ENCODE measurements at regions not wholly inside any gene's neighbourhood (a gene's known extent, or its start where the extent isn't known, plus 50 kb on each side); places are given as distances from the start of the nearest gene placed in this dataset.
A peak's percentile ranks its signal among the peaks of the same experiment; 100 is the strongest.

DNA sequence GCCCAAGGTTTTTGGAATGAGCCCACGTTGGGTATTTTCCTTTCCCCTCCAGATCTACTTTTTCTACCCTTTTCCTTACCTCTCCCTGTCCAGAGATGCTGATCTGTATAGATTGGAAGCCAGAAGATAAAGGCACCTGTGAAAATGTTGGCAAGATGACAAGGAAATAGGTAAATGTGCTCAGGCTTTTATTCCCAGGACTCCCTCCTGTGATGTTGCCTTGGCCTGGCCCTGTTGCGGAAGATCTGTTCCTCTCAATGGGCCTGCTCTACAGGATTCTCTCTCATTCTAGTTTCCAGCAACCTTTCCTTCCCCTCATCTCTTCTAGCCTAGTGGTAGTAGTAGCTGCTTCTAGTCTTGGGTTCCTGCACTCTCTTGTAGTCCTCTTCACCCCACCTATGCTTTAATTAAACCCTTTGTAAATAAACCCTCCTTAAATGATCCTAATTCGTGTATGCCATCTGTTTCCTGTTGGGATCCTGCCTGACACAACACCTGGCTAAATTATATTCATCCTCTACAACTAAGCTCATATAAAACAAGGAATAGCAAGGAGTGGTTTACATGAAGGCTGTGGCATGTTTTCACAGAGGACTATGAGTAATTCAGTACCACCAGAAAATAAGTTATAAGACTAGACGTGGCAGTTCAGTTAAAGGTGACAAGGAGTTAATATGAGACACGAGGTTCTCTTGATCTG, 95.7 kb upstream of the MAOA start:
- peak overlapping the region in 1 of 3 donors; percentile 19 for H3K27ac Mint-ChIP-seq
- H3K4me3 Mint-ChIP-seq: no peak overlapping the region
- H3K27me3 Mint-ChIP-seq: no peaks in the 10 kb centered on the region
- no peaks in the 10 kb centered on the region for H3K36me3 Mint-ChIP-seq
- Histone ChIP-seq H3K4me3 (ENCODE audit: low read depth, low read length) (no peak overlapping the region), H3K27me3 (ENCODE audit: control insufficient read depth, insufficient read depth, low read length) (no peaks in the 10 kb centered on the region), H3K9me3 (ENCODE audit: control insufficient read depth in 2 of 2, low read length in 2 of 2) (no peaks in the 10 kb centered on the region), H3K36me3 (ENCODE audit: control insufficient read depth, insufficient read depth, low read length) (no peaks in the 10 kb centered on the region), H3K27ac (ENCODE audit: insufficient read depth, low read length, poor library complexity, severe bottlenecking) (no peak overlapping the region), H3K4me1 (ENCODE audit: control insufficient read depth, insufficient read depth, low read length, poor library complexity, severe bottlenecking) (peaks cover 7% of the 10 kb centered on the region)
- no peak for DNase-seq
- no peak for ATAC-seq (ENCODE audit: low read depth in 2 of 2)
- peaks cover 0 to 3% (median 0%) of the 10 kb centered on the region in 7 donors for H3K9me3 Mint-ChIP-seq
- H3K4me1 Mint-ChIP-seq: peaks cover 0 to 12% (median 7%) of the 10 kb centered on the region in 4 donors

DNA sequence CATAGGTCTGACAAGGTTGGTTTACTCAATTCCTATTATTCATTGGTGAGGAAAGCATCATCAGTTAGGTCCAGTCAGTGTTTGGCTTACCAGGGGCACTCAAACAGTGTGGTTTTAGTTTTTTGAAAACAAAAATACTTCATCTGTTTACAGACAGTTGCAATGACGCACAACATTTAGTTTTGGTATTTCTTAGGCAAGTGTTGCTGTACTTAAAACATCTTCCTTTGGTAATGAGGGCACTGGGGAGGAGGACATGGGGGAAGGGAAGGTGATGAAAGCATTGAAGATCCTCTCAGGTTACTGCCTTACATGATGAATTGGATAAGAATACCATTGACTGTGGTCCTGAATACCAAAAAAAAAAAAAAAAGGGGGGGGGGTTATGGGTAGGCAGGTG, 93.7 kb upstream of the MAOA start:
- Mint-ChIP-seq H3K4me1 (peaks cover 0 to 10% (median 7%) of the 10 kb centered on the region in 4 donors), H3K9me3 (peaks cover 0 to 3% (median 0%) of the 10 kb centered on the region in 7 donors), H3K27me3 (no peaks in the 10 kb centered on the region), H3K36me3 (no peaks in the 10 kb centered on the region), H3K4me3 (peak overlapping the region in 1 of 4 donors; percentile 21), H3K27ac (peak overlapping the region in 1 of 3 donors; percentile 23)
- no peak for ATAC-seq (ENCODE audit: low read depth in 2 of 2)
- Histone ChIP-seq H3K27ac (ENCODE audit: insufficient read depth, low read length, poor library complexity, severe bottlenecking) (no peak overlapping the region), H3K4me3 (ENCODE audit: low read depth, low read length) (no peak overlapping the region), H3K9me3 (ENCODE audit: control insufficient read depth in 2 of 2, low read length in 2 of 2) (no peaks in the 10 kb centered on the region), H3K36me3 (ENCODE audit: control insufficient read depth, insufficient read depth, low read length) (no peaks in the 10 kb centered on the region), H3K27me3 (ENCODE audit: control insufficient read depth, insufficient read depth, low read length) (peaks cover 2% of the 10 kb centered on the region), H3K4me1 (ENCODE audit: control insufficient read depth, insufficient read depth, low read length, poor library complexity, severe bottlenecking) (peaks cover 4% of the 10 kb centered on the region)
- no peak for DNase-seq

DNA sequence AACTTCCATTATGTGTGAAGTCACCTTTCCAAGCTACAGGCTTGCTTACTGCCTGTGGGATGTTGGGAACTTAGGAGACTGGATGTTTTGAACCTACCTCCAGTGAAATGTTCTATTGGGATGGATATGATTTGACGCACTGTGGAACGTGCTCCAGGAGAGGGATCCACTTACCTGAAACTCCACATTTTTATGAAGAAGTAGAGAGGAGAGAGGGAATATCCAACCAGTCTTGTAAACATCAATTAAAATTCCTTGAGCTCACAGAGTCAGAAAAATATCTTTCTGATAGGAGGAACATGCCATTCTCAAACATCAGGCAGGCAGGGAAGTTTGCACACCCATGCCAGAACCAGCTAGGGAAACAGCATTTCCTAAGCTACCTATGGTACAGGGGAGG, 91.1 kb upstream of the MAOA start:
- Mint-ChIP-seq H3K36me3 (no peaks in the 10 kb centered on the region), H3K27me3 (no peaks in the 10 kb centered on the region), H3K9me3 (peaks cover 0 to 5% (median 0%) of the 10 kb centered on the region in 7 donors), H3K4me3 (no peak overlapping the region), H3K4me1 (no peaks in the 10 kb centered on the region), H3K27ac (no peak overlapping the region)
- H3K4me3 ChIP-seq (ENCODE audit: low read depth, low read length): no peak overlapping the region
- no peak for DNase-seq
- no peak overlapping the region for H3K27ac ChIP-seq (ENCODE audit: insufficient read depth, low read length, poor library complexity, severe bottlenecking)
- H3K36me3 ChIP-seq (ENCODE audit: control insufficient read depth, insufficient read depth, low read length): no peaks in the 10 kb centered on the region
- H3K27me3 ChIP-seq (ENCODE audit: control insufficient read depth, insufficient read depth, low read length): peaks cover 5% of the 10 kb centered on the region
- no peaks in the 10 kb centered on the region for H3K9me3 ChIP-seq (ENCODE audit: control insufficient read depth in 2 of 2, low read length in 2 of 2)
- no peaks in the 10 kb centered on the region for H3K4me1 ChIP-seq (ENCODE audit: control insufficient read depth, insufficient read depth, low read length, poor library complexity, severe bottlenecking)
- ATAC-seq (ENCODE audit: low read depth in 2 of 2): no peak

DNA sequence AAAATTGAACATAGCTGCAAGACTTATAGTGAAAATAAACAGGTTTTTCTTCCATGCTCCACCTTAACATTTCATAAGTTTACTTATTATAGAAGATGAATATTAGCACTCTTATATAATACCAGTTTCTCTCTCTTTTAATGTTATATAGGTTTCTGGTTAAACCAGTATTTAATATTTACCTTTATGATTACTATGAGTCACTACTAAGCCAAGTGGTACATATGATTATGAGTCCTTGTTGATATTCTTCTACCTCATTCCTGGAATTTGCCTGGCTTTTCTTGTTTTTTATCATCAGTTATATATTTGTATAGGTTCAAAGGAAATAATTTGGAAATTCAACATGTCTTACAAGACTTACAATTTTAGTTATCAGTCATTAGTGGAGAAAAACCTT, 89.9 kb upstream of the MAOA start:
- H3K27ac ChIP-seq (ENCODE audit: insufficient read depth, low read length, poor library complexity, severe bottlenecking): no peak overlapping the region
- peaks cover 5% of the 10 kb centered on the region for H3K27me3 ChIP-seq (ENCODE audit: control insufficient read depth, insufficient read depth, low read length)
- Mint-ChIP-seq H3K27ac (no peak overlapping the region), H3K27me3 (no peaks in the 10 kb centered on the region), H3K4me3 (no peak overlapping the region), H3K9me3 (peaks cover 0 to 5% (median 0%) of the 10 kb centered on the region in 7 donors), H3K36me3 (no peaks in the 10 kb centered on the region), H3K4me1 (no peaks in the 10 kb centered on the region)
- ATAC-seq (ENCODE audit: low read depth in 2 of 2) (no peak), DNase-seq (no peak)
- no peaks in the 10 kb centered on the region for H3K36me3 ChIP-seq (ENCODE audit: control insufficient read depth, insufficient read depth, low read length)
- H3K9me3 ChIP-seq (ENCODE audit: control insufficient read depth in 2 of 2, low read length in 2 of 2): no peaks in the 10 kb centered on the region
- H3K4me3 ChIP-seq (ENCODE audit: low read depth, low read length): no peak overlapping the region
- H3K4me1 ChIP-seq (ENCODE audit: control insufficient read depth, insufficient read depth, low read length, poor library complexity, severe bottlenecking): no peaks in the 10 kb centered on the region

DNA sequence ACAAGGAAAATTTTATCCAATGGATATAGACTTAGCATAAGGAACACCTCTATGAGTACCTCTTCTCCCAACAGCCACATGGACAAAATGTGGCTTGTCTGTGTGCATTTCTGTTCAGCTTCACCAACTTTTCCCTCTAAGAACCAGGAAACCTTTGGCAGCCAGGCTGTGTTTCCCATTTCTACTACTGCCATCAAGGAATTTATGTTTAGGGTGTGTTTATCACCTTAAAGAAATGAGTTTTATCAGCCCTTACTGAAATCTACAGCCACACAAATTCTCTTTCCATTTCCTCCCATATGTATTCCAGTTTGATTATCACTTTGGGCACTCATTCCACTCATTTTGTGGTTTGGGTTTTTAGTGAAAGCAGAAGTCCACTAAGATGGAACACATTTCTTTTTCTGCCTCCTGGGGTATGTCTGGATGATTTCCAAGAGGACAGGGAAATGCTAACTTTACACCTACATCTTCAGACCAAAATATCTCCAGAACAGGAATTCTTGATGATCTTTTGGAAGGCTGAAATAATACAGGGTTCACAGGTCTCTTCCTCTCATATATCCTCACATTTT, 82.6 kb upstream of the MAOA start:
- no peak for DNase-seq
- no peaks in the 10 kb centered on the region for H3K36me3 ChIP-seq (ENCODE audit: control insufficient read depth, insufficient read depth, low read length)
- Mint-ChIP-seq H3K36me3 (no peaks in the 10 kb centered on the region), H3K9me3 (peaks cover 0 to 1% (median 0%) of the 10 kb centered on the region in 7 donors), H3K4me1 (no peaks in the 10 kb centered on the region), H3K27ac (no peak overlapping the region), H3K4me3 (no peak overlapping the region), H3K27me3 (peaks cover 12% of the 10 kb centered on the region)
- H3K4me1 ChIP-seq (ENCODE audit: control insufficient read depth, insufficient read depth, low read length, poor library complexity, severe bottlenecking): no peaks in the 10 kb centered on the region
- H3K4me3 ChIP-seq (ENCODE audit: low read depth, low read length): no peak overlapping the region
- H3K27me3 ChIP-seq (ENCODE audit: control insufficient read depth, insufficient read depth, low read length): peaks cover 2% of the 10 kb centered on the region
- H3K27ac ChIP-seq (ENCODE audit: insufficient read depth, low read length, poor library complexity, severe bottlenecking): no peak overlapping the region
- H3K9me3 ChIP-seq (ENCODE audit: control insufficient read depth in 2 of 2, low read length in 2 of 2): no peaks in the 10 kb centered on the region
- ATAC-seq (ENCODE audit: low read depth in 2 of 2): no peak

DNA sequence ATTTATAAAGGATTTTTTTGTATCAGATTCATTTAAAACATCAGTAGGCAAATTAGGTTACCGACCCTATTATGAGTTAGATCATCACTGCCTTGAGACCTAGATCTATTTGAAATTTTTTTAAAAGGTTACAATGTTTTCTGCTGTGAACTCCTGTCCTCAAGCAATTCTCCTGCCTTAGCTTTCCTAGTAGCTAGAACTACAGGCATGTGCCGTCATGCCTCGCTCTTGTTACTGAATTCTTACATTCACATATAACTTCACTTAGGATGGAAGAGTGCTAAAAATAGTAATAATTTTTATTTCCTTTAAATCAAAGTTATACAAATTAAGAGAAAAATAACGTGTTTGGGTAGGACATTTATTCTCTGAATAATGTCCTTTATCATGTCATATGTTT, 75.5 kb upstream of the MAOA start:
- H3K27me3 Mint-ChIP-seq: peaks cover 8% of the 10 kb centered on the region
- no peak overlapping the region for H3K27ac ChIP-seq (ENCODE audit: insufficient read depth, low read length, poor library complexity, severe bottlenecking)

DNA sequence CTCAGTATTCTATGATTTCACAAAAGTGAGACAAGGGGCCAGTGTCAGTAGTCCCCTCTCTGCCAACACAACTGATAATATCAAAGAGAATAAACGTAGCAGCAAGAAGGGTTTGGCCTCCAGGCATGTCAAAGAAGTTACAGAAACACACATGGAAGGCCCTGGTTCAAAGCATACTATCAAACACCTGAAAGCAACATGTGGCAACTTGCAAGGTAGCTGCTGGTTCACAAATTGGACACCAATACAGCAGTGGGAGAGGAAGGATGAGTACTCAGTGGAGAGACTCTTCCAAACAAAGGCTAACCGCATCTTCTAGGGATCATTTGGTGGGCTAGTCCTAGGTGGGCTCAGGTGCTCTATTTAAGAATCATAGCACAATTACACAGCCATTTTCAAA, 74.9 kb upstream of the MAOA start:
- ATAC-seq (ENCODE audit: low read depth in 2 of 2): no peak
- no peak overlapping the region for H3K4me3 ChIP-seq (ENCODE audit: low read depth, low read length)

More for the DNA sequence above, 75.5 kb upstream of the MAOA start:
- Histone ChIP-seq H3K4me1 (ENCODE audit: control insufficient read depth, insufficient read depth, low read length, poor library complexity, severe bottlenecking) (no peaks in the 10 kb centered on the region), H3K36me3 (ENCODE audit: control insufficient read depth, insufficient read depth, low read length) (no peaks in the 10 kb centered on the region), H3K9me3 (ENCODE audit: control insufficient read depth in 2 of 2, low read length in 2 of 2) (no peaks in the 10 kb centered on the region), H3K27me3 (ENCODE audit: control insufficient read depth, insufficient read depth, low read length) (no peaks in the 10 kb centered on the region), H3K4me3 (ENCODE audit: low read depth, low read length) (no peak overlapping the region)
- Mint-ChIP-seq H3K4me1 (no peaks in the 10 kb centered on the region), H3K4me3 (no peak overlapping the region), H3K27ac (no peak overlapping the region), H3K36me3 (no peaks in the 10 kb centered on the region), H3K9me3 (peaks cover 0 to 1% (median 0%) of the 10 kb centered on the region in 7 donors)
- ATAC-seq (ENCODE audit: low read depth in 2 of 2) (no peak), DNase-seq (no peak)

More for the DNA sequence above, 74.9 kb upstream of the MAOA start:
- Mint-ChIP-seq H3K9me3 (peaks cover 0 to 1% (median 0%) of the 10 kb centered on the region in 7 donors), H3K27me3 (peaks cover 8% of the 10 kb centered on the region), H3K4me1 (no peaks in the 10 kb centered on the region), H3K27ac (no peak overlapping the region), H3K36me3 (no peaks in the 10 kb centered on the region), H3K4me3 (no peak overlapping the region)
- Histone ChIP-seq H3K27ac (ENCODE audit: insufficient read depth, low read length, poor library complexity, severe bottlenecking) (no peak overlapping the region), H3K36me3 (ENCODE audit: control insufficient read depth, insufficient read depth, low read length) (no peaks in the 10 kb centered on the region), H3K9me3 (ENCODE audit: control insufficient read depth in 2 of 2, low read length in 2 of 2) (no peaks in the 10 kb centered on the region), H3K27me3 (ENCODE audit: control insufficient read depth, insufficient read depth, low read length) (no peaks in the 10 kb centered on the region), H3K4me1 (ENCODE audit: control insufficient read depth, insufficient read depth, low read length, poor library complexity, severe bottlenecking) (no peaks in the 10 kb centered on the region)
- DNase-seq: no peak
